Neural crest cell (in vitro differentiated cells): ENCODE measurements at regions not wholly inside any gene's neighbourhood (a gene's known extent, or its start where the extent isn't known, plus 50 kb on each side); places are given as distances from the start of the nearest gene placed in this dataset.

ENCODE experiments used
- DNase-seq: peaks from one replicate; pipeline ENCODE4 v3.0.0; 2021; ENCODE audit warnings: low read depth, mixed read lengths, low spot score
- H3K27ac Mint-ChIP-seq: one replicate; pipeline ENCODE4 v1.8.0; 2021; ENCODE audit warnings: mild to moderate bottlenecking, mixed read lengths; ENCODE audit not compliant: unreplicated experiment
- H3K27me3 Mint-ChIP-seq: 2 replicates; pipeline ENCODE4 v1.8.0; 2021; ENCODE audit warnings: low read depth, mild to moderate bottlenecking, mixed read lengths
- H3K36me3 Mint-ChIP-seq: 2 replicates; pipeline ENCODE4 v1.8.0; 2021; ENCODE audit warnings: low read depth, mild to moderate bottlenecking, mixed read lengths
- H3K4me1 Mint-ChIP-seq: 2 replicates; pipeline ENCODE4 v1.8.0; 2021; ENCODE audit warnings: mixed read lengths
- H3K4me3 Mint-ChIP-seq: one replicate; pipeline ENCODE4 v1.8.0; 2021; ENCODE audit warnings: mild to moderate bottlenecking, mixed read lengths
- H3K9me3 Mint-ChIP-seq: 2 replicates; pipeline ENCODE4 v1.8.0; 2021; ENCODE audit warnings: mixed read lengths
- CTCF ChIP-seq: fragments of 200-600 bp; sonication (generic); conservative IDR thresholded peaks from 2 replicates; pipeline ENCODE4 v1.5.0; 2021; ENCODE audit warnings: antibody characterized with exemption, mild to moderate bottlenecking

GRCh38 chr3:153756816-153757215, 364.4 kb upstream of the ARHGEF26 start:
- no peaks in the 10 kb centered on the region for H3K9me3 Mint-ChIP-seq
- TF ChIP-seq CTCF: no peak
- no peak overlapping the region for H3K4me3 Mint-ChIP-seq
- no peak overlapping the region for H3K27ac Mint-ChIP-seq
- H3K36me3 Mint-ChIP-seq: no peaks in the 10 kb centered on the region
- H3K4me1 Mint-ChIP-seq: no peaks in the 10 kb centered on the region
- no peaks in the 10 kb centered on the region for H3K27me3 Mint-ChIP-seq
- DNase-seq: no peak

- no peak overlapping the region for H3K27ac Mint-ChIP-seq
- H3K4me1 Mint-ChIP-seq: no peaks in the 10 kb centered on the region
- H3K36me3 Mint-ChIP-seq: no peaks in the 10 kb centered on the region
- no peak for DNase-seq
- no peak for TF ChIP-seq CTCF
- no peaks in the 10 kb centered on the region for H3K9me3 Mint-ChIP-seq
- H3K4me3 Mint-ChIP-seq: no peak overlapping the region
- no peaks in the 10 kb centered on the region for H3K27me3 Mint-ChIP-seq
Observed at GRCh38 chr3:153757839-153758238, 363.4 kb upstream of the ARHGEF26 start.

GRCh38 chr3:153760948-153761347, 360.2 kb upstream of the ARHGEF26 start:
- no peak overlapping the region for H3K4me3 Mint-ChIP-seq
- no peak for DNase-seq
- H3K27ac Mint-ChIP-seq: no peak overlapping the region
- no peaks in the 10 kb centered on the region for H3K27me3 Mint-ChIP-seq
- H3K4me1 Mint-ChIP-seq: no peaks in the 10 kb centered on the region
- TF ChIP-seq CTCF: no peak
- no peaks in the 10 kb centered on the region for H3K9me3 Mint-ChIP-seq
- no peaks in the 10 kb centered on the region for H3K36me3 Mint-ChIP-seq

- H3K4me3 Mint-ChIP-seq: no peak overlapping the region
- no peaks in the 10 kb centered on the region for H3K4me1 Mint-ChIP-seq
- no peaks in the 10 kb centered on the region for H3K27me3 Mint-ChIP-seq
- H3K36me3 Mint-ChIP-seq: no peaks in the 10 kb centered on the region
- H3K9me3 Mint-ChIP-seq: no peaks in the 10 kb centered on the region
- no peak for TF ChIP-seq CTCF
- no peak overlapping the region for H3K27ac Mint-ChIP-seq
- no peak for DNase-seq
Observed at GRCh38 chr3:153762411-153763235, 358.6 kb upstream of the ARHGEF26 start.

- peaks cover 18% of the 10 kb centered on the region for H3K9me3 Mint-ChIP-seq
Observed at GRCh38 chr3:153767601-153768560, 353.3 kb upstream of the ARHGEF26 start.

More at GRCh38 chr3:153767601-153768560, 353.3 kb upstream of the ARHGEF26 start:
- TF ChIP-seq CTCF: no peak
- Mint-ChIP-seq H3K36me3 (peaks cover 5% of the 10 kb centered on the region), H3K27me3 (no peaks in the 10 kb centered on the region), H3K4me1 (no peaks in the 10 kb centered on the region), H3K4me3 (no peak overlapping the region), H3K27ac (no peak overlapping the region)
- DNase-seq: no peak
